NCI-H2081 (cell line): ENCODE measurements at regions not wholly inside any gene's neighbourhood (a gene's known extent, or its start where the extent isn't known, plus 50 kb on each side); places are given as distances from the start of the nearest gene placed in this dataset.

ENCODE experiments used
- DNase-seq, 2 experiments: peaks; one replicate each; lab custom pipeline; 2025; lab: John Stamatoyannopoulos, UW

- no peak for DNase-seq
Observed at GRCh38 chr10:8424555-8425211, 370.2 kb downstream of the GATA3 start.

- DNase-seq, result no peak
Observed at GRCh38 chr10:8428654-8429053, 374.2 kb downstream of the GATA3 start.

GRCh38 chr10:8430321-8430720 lies 375.8 kb downstream of the GATA3 start:
- no peak for DNase-seq

GRCh38 chr10:8431511-8431910 lies 377.0 kb downstream of the GATA3 start:
- no peak for DNase-seq

GRCh38 chr10:8435186-8436055 lies 380.9 kb downstream of the GATA3 start:
- no peak for DNase-seq

- DNase-seq, result no peak
Observed at GRCh38 chr10:8437896-8438295, 383.4 kb downstream of the GATA3 start.

GRCh38 chr10:8438603-8439002 lies 384.1 kb downstream of the GATA3 start:
- no peak for DNase-seq

- no peak for DNase-seq
Observed at GRCh38 chr10:8439040-8439439, 384.6 kb downstream of the GATA3 start.

- no peak for DNase-seq
Observed at GRCh38 chr10:8444630-8445029, 390.1 kb downstream of the GATA3 start.

GRCh38 chr10:8445353-8445752 lies 390.9 kb downstream of the GATA3 start:
- no peak for DNase-seq

- DNase-seq, result no peak
Observed at GRCh38 chr10:8449909-8450308, 395.4 kb downstream of the GATA3 start.

- DNase-seq, result no peak
Observed at GRCh38 chr10:8453587-8453986, 399.1 kb downstream of the GATA3 start.

- DNase-seq, result no peak
Observed at GRCh38 chr10:8454357-8454756, 399.9 kb downstream of the GATA3 start.

- no peak for DNase-seq
Observed at GRCh38 chr10:8455181-8455580, 400.7 kb downstream of the GATA3 start.

- DNase-seq, result no peak
Observed at GRCh38 chr10:8456386-8456785, 401.9 kb downstream of the GATA3 start.

GRCh38 chr10:8460626-8461025 lies 406.1 kb downstream of the GATA3 start:
- DNase-seq, result no peak

GRCh38 chr10:8462565-8462964 lies 408.1 kb downstream of the GATA3 start:
- no peak for DNase-seq

GRCh38 chr10:8463853-8464252 lies 409.4 kb downstream of the GATA3 start:
- no peak for DNase-seq

GRCh38 chr10:8468477-8468876 lies 414.0 kb downstream of the GATA3 start:
- DNase-seq, result no peak

- no peak for DNase-seq
Observed at GRCh38 chr10:8473205-8473604, 418.7 kb downstream of the GATA3 start.

- no peak for DNase-seq
Observed at GRCh38 chr10:8477300-8477699, 422.8 kb downstream of the GATA3 start.

- DNase-seq, result no peak
Observed at GRCh38 chr10:8481718-8482504, 427.4 kb downstream of the GATA3 start.

GRCh38 chr10:8485032-8485431 lies 430.5 kb downstream of the GATA3 start:
- DNase-seq, result no peak
